Anterior cingulate cortex (tissue), 58 donors: ENCODE measurements at regions not wholly inside any gene's neighbourhood (a gene's known extent, or its start where the extent isn't known, plus 50 kb on each side); places are given as distances from the start of the nearest gene placed in this dataset.

Experiments used
- DNase-seq, 58 donors: peaks; one replicate each; lab custom pipeline; 2025; lab: John Stamatoyannopoulos, UW

GRCh38 chr7:98518159-98518947 lies 98.7 kb upstream of the NPTX2 start:
- no peak for DNase-seq

DNA sequence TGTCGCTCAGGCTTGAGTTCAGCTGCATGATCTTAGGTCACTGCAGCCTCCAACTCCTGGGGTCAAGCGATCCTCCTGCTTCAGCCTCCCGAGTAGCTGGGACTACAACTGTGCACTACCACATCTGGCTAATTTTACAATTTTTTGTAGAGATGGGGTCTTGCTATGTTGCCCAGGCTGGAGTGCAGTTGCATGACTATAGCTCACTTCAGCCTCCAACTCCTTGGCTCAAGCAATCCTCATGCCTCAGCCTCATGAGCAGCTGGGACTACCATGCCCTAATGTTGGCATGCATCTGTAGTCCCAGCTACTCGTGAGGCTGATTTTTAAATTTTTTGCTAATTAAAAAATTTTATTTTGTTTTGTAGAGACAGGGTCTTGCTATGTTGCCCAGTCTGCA lies 101.9 kb upstream of the NPTX2 start:
- DNase-seq: no peak

GRCh38 chr7:98514211-98515031 lies 102.7 kb upstream of the NPTX2 start:
- DNase-seq: no peak

- DNase-seq: no peak
Measured at GRCh38 chr7:98511175-98511574, 105.9 kb upstream of the NPTX2 start.

- no peak for DNase-seq
Measured at GRCh38 chr7:98509836-98510235, 107.2 kb upstream of the NPTX2 start.

DNA sequence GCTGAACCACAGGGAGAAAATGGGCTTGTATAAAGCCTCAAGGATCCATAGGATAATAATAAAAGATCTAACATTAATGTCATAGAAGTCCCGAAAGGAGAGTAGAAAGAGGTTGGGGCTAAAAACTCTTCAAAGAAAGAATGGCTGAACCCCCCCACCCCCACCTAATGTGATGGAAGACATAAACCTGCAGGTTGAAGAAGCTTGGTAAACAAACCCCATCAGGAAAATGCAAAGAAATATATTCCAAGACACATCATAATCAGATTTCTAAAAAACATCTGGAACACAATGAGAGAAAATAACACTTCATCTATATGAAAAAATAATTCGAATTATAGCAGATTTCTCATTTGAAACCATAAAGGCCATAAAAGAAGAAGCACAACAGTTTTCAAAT lies 105.6 kb upstream of the BAIAP2L1 start:
- no peak for DNase-seq

GRCh38 chr7:98500764-98501163 lies 99.9 kb upstream of the BAIAP2L1 start:
- no peak for DNase-seq

- no peak for DNase-seq
Measured at GRCh38 chr7:98496618-98497017, 95.7 kb upstream of the BAIAP2L1 start.

DNA sequence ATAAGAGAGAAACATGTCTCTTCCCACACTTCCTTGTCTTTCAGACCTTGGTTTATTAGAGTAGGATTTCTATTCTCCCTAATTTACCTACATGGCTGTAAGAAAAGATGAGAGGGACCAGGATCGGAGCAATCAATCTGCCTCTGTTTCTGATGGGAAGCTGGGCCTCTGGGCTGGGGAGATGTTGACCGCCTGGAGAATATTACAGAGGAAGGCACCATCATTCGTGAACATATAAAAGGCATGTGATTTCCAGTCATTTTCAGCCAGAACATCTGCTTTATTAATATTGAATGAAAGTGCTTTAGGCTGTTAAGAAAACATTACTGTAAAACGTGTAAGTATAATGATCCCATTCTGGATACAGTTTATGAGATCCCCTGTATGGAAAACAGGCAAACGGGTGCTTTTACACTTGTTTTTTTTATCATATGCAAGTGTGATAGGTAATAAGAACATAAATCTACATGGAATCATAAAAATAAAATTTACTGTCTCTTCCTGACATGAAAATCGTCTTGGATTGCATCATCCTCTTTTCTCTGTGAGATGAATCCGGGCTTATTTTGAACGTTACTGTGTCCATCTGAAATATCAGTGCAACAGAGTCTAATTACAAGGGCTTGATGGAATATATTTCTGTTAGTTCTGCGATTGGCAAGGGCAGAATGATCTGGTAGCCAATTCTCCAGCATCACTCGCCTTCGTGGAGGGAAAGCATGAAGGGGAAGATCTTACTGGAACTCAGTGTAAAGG lies 94.5 kb upstream of the BAIAP2L1 start:
- DNase-seq: no peak

DNA sequence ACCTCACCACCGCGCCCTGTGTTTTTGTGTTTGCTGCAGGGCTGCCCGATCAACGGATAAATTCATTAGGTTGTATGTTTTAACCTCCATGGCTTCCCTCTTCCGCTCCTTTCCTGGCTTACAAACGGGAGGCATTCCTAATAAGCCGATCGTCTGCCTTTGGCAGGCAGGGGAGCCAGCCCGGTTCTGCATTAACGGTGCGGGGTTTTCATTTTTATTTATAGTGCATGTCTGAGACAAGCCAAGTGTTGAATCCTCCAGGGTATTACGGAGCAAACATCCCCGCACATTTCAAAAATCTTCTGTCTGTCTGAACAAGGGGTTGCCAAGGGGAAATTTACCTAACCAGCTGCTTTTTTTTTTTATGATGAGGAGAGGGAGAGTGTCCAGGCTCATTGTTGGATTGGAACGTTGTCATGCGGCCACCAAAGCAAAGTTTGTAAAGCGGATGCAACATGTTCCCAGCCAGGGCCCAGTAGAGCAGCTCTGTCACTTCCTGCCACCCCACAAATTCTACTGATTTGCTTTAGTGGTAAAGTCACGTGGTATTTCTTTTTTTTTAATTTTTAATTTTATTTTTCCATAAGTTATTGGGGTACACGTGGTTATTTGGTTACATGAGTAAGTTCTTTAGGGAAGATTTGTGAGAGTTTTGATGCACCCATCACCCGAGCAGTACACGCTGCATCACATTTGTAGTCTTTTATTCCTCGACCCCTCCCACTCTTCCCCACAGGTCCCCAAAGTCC lies 92.3 kb upstream of the BAIAP2L1 start:
- DNase-seq: no peak

DNA sequence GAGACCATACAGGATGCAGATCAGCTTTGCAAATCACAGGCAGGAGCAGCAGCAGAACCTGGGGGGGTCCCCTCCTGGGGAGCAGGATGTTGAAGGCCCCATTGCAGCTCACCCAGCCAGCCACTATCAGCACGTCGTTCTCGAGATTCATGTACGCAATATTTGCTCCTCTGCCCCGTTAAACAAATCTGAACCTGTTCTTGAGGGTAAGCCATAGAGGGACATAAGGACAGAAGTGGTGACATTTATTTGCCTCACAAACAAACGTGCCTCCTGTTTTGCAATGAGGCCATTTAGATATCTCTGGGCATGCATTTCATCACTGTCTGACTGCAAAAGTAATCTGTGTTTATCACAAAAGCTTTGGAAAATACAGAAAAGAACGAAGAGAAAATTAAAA lies 87.3 kb upstream of the BAIAP2L1 start:
- no peak for DNase-seq

DNA sequence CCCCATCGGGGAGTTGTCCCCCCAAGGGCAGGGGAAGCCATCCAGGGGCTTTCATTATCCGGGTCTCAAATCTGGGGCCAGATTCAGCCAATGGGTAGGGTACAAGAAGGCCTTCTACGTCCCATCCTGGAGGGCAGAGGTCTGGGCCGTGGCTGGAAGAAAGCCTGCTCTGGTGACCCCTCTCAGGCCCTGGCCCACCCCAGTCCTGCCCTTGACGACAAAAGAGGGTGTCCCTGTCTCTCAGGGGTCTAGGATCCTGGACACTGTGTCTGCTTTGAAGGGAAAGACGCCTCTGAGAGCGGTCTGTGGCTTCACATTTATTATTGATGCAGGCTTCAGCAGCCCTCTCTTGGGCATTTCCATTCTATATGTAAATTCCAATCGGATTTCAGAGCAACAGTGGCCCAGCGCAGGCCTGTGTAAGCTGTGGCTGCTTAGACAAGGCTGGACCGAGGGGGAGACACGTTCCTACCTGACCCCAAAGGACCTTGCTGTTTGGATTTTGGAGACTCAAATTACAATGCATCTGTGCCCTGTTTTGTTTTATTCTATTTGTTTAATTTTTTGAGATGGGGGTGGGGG lies 83.2 kb upstream of the BAIAP2L1 start:
- no peak for DNase-seq

- DNase-seq: no peak
Measured at GRCh38 chr7:98483276-98483963, 82.5 kb upstream of the BAIAP2L1 start.

DNA sequence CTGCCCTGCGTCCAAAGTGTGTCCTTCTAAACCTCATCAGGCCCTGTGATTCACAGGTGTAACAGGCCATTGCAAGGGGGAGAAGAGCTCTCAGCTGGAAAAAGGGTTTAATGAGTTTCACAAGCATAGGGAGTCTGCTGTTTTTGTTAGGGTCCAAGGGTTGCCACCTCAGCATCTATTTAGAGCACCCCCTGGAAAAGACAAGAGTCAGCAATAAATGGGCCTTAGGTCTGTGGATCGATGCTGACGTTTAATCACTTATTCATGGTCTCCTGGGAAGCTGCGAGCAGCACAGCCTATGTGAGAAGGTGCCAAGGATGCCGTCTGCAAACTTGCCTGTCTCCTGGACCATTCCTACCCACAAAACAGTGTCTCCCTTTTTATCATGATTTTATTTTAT lies 78.4 kb upstream of the BAIAP2L1 start:
- DNase-seq: no peak

GRCh38 chr7:98475352-98475751 lies 74.5 kb upstream of the BAIAP2L1 start:
- DNase-seq: no peak

DNA sequence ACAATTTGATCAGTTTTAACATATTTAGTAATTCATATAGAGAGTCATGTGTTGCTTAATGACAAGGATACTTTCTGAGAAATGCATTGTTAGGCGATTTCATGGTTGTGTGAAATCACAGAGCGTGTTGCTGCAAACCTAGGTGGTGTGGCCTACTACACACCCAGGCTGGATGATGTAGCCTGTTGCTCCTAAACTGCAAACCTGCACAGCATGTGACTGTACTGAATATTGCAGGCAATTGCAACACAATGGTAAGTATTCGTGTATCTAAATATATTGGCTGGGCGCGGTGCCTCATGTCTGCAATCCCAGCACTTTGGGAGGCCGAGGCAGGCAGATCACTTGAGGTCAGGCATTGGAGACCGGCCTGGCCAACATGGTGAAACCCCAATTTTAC lies 73.7 kb upstream of the BAIAP2L1 start:
- DNase-seq: no peak

- no peak for DNase-seq
Measured at GRCh38 chr7:98472521-98472954, 71.6 kb upstream of the BAIAP2L1 start.

GRCh38 chr7:98470485-98471240 lies 69.8 kb upstream of the BAIAP2L1 start:
- DNase-seq: peak in 5 of 58 donors; percentile 2 to 46 (median 18)

- no peak for DNase-seq
Measured at GRCh38 chr7:98469088-98469487, 68.2 kb upstream of the BAIAP2L1 start.
